ENCODE measurements at regions not wholly inside any gene's neighbourhood (a gene's known extent, or its start where the extent isn't known, plus 50 kb on each side); places are given as distances from the start of the nearest gene placed in this dataset.

- H3K27ac ChIP-seq, result no peak overlapping the region
- TF ChIP-seq, protein P1, sequence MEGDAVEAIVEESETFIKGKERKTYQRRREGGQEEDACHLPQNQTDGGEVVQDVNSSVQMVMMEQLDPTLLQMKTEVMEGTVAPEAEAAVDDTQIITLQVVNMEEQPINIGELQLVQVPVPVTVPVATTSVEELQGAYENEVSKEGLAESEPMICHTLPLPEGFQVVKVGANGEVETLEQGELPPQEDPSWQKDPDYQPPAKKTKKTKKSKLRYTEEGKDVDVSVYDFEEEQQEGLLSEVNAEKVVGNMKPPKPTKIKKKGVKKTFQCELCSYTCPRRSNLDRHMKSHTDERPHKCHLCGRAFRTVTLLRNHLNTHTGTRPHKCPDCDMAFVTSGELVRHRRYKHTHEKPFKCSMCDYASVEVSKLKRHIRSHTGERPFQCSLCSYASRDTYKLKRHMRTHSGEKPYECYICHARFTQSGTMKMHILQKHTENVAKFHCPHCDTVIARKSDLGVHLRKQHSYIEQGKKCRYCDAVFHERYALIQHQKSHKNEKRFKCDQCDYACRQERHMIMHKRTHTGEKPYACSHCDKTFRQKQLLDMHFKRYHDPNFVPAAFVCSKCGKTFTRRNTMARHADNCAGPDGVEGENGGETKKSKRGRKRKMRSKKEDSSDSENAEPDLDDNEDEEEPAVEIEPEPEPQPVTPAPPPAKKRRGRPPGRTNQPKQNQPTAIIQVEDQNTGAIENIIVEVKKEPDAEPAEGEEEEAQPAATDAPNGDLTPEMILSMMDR (conservative IDR thresholded peaks at IDR 0.05), result no peak
These were observed 77.2 kb upstream of the CD180 start for GRCh38 chr5:67273689-67274356.

DNA sequence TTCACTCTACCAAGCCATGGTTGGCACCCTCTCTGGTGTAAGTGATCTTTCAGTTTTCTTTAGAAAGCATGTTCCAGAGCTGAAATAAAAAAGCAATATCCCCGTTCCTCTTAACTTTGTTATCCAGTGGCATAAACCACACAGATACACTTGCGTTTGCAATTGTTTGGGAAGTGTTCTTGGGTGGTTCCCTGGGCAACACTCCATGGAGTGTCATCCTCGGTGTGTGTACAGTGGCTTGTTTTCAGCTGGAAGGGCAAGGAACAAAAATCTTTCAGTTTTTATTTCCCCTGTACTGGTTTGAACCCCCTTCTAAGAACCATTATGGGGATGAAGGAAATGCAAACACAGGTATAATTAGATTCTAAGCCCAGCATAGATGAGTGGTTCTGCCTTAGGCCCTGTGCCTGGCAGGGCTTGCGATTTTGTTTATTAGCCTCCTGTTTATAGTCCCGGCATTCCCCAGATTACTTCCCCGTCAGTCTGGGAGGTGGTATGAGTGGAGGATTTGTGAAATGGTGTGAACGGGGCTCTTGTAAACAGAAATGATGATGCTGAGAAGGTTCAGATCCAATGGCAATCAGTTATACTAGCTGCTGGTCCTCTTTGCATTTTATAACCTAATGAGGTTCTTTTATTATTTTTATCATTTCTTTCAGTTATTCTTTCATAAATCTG is 76.0 kb upstream of the CD180 start:
- H3K27ac ChIP-seq, result no peak overlapping the region
- TF ChIP-seq, protein P1 (conservative IDR thresholded peaks at IDR 0.05), result no peak

DNA sequence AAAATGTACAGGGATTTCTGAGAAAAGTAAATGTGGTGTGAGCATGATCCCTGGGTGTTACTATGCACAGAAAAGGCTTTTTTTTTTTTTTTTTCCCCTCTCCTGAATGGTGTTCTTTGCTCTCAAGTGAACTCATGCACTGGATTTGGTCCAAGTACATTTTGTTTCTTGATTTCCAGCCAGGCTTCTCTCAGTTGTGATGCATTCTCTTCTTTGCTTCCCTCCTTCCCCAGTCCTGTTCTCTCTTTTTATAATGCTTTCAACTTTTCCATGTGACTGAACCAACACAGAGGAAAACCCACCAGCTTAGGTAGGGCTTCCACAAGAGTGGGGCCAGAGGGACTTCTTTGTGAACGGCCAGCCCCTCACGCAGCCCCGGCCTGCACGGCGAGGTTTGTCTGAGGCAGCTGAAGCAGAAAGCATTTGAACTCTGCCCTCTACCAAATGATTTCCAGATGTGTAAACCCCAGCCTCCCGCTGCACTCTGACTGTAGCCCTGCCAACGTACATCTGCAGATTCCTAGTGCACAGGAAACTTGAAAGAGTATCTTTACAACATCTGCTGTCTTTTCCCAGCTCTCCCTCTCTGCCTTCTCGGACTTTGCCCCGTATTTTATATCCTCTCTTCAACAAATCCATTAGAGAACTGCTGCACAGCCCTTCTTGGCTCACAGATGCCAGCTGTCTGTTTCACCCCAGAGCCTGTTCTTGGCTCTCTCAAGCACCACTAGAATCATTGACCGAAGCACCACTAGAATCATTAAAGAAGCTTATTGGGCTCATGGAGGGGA is 71.8 kb upstream of the CD180 start:
- peak overlapping the region; percentile 87 for H3K27ac ChIP-seq
- TF ChIP-seq, protein P1 (conservative IDR thresholded peaks at IDR 0.05), result no peak

GRCh38 chr5:67267512-67268216 is 71.1 kb upstream of the CD180 start:
- H3K27ac ChIP-seq, result peak overlapping the region; percentile 87
- TF ChIP-seq, protein P1 (conservative IDR thresholded peaks at IDR 0.05), result no peak

GRCh38 chr5:67266654-67267350 is 70.2 kb upstream of the CD180 start:
- H3K27ac ChIP-seq, result peak overlapping the region; percentile 87
- TF ChIP-seq, protein P1 (conservative IDR thresholded peaks at IDR 0.05), result no peak

DNA sequence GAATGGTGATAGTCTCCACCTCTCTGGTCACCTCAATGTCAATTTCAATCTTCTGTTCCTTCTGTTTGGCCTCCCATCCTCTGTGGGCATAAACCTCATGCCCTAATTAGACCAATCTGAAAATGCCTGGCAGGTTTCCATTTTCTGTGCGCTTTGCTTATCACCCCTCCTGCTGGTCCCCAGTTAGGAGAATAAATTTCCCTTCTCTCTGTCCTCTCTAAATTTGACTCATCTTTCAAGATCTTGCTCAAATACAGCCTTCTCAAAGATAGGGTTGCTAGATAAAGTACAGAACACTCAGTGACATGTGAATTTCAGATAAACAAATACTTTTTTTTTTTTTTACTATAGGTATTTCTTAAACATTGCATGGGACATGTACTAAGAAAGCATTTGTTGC is 69.4 kb upstream of the CD180 start:
- H3K27ac ChIP-seq, result no peak overlapping the region; the same call in 1 of the 2 replicates
- TF ChIP-seq, protein P1 (conservative IDR thresholded peaks at IDR 0.05), result no peak

All from VCaP (cell line).